ENCODE measurements at regions not wholly inside any gene's neighbourhood (a gene's known extent, or its start where the extent isn't known, plus 50 kb on each side); places are given as distances from the start of the nearest gene placed in this dataset.

DNA sequence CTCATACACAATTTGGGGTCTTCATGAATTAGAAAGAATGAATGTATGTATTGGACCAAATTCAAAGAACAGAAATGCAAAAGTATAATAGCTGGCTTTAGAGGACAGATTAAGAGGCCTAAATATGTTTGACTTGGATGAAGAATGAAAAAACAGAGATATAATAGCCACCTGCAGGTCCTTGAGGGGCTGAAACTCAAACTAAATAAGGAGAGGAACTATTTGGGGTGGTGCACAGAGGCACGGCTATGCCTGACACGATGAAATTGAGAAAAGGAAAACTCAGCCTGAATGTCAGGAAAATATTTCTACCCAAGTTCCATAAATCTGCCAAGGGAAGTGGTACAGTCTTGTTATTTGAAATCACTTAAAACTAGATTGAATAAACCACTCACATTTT, 222.9 kb upstream of the DDHD1 start:
- TF ChIP-seq POLR2AphosphoS5 (IDR thresholded peaks at IDR 0.05; ENCODE audit: low read depth, low read length) (no peak), SPI1 (IDR thresholded peaks at IDR 0.05; ENCODE audit: low read depth, low read length) (no peak), POLR2A (IDR thresholded peaks at IDR 0.05; ENCODE audit: low read depth, low read length) (no peak), TAF1 (IDR thresholded peaks at IDR 0.05; ENCODE audit: low read depth, low read length) (no peak), PAX5 (IDR thresholded peaks at IDR 0.05; ENCODE audit: insufficient read depth, low read length, severe bottlenecking) (no peak), POU2F2 (IDR thresholded peaks at IDR 0.05; ENCODE audit: low read depth, low read length) (no peak)
